K562 (cell line): ENCODE measurements at regions not wholly inside any gene's neighbourhood (a gene's known extent, or its start where the extent isn't known, plus 50 kb on each side); places are given as distances from the start of the nearest gene placed in this dataset.

Experiments
- ELF1 ChIP-seq: fragments of 200-800 bp; sonication (Bioruptor generic); IDR thresholded peaks from 2 replicates; pipeline ENCODE4 v1.6.1; 2016; ENCODE audit warnings: missing genetic modification characterization, missing compliant biosample characterization
- HDGF ChIP-seq: fragments of 450-650 bp; IDR thresholded peaks from 2 replicates; pipeline ENCODE4 v1.6.1; 2016
- PHF20 ChIP-seq: fragments of 450-650 bp; IDR thresholded peaks from 2 replicates; pipeline ENCODE4 v1.6.1; 2018; ENCODE audit not compliant: partially characterized antibody
- RERE ChIP-seq: sonication (generic); formaldehyde crosslinking; IDR thresholded peaks from 2 replicates; pipeline ENCODE4 v1.8.0; 2023; ENCODE audit warnings: missing genetic modification reagents, mild to moderate bottlenecking, borderline replicate concordance
- YY1 ChIP-seq, 3 experiments: IDR thresholded peaks; 2 replicates each; pipeline ENCODE4 v1.6.1; 2011; ENCODE audit warnings: low read length in 2 of 3, mild to moderate bottlenecking in 2 of 3, moderate library complexity in 2 of 3, borderline replicate concordance in 1 of 3, control low read depth in 1 of 3, low read depth in 1 of 3; ENCODE audit not compliant: insufficient read depth in 3 of 3, insufficient replicate concordance in 2 of 3, control insufficient read depth in 1 of 3, insufficient read length in 1 of 3; ENCODE audit errors: extremely low read depth in 1 of 3
- ZFP91 ChIP-seq: sonication (generic); formaldehyde crosslinking; IDR thresholded peaks from 2 replicates; pipeline ENCODE4 v1.8.0; 2022; ENCODE audit warnings: mild to moderate bottlenecking, missing genetic modification reagents
- TF ChIP-seq, protein P1 (sequence below): sonication (generic); formaldehyde crosslinking; IDR thresholded peaks from 2 replicates; pipeline ENCODE4 v1.9.0; 2022; ENCODE audit warnings: mild to moderate bottlenecking, missing genetic modification reagents
- TF ChIP-seq, protein P2 (sequence below): sonication (generic); formaldehyde crosslinking; IDR thresholded peaks from 2 replicates; pipeline ENCODE4 v1.8.0; 2023; ENCODE audit warnings: mild to moderate bottlenecking, missing genetic modification reagents

GRCh38 chr14:27008187-27008586 is 410.4 kb upstream of the NOVA1 start (continued):
- no peak for TF ChIP-seq ELF1 (tag)
- no peak for TF ChIP-seq PHF20
- TF ChIP-seq RERE, result no peak
- TF ChIP-seq, protein P1, sequence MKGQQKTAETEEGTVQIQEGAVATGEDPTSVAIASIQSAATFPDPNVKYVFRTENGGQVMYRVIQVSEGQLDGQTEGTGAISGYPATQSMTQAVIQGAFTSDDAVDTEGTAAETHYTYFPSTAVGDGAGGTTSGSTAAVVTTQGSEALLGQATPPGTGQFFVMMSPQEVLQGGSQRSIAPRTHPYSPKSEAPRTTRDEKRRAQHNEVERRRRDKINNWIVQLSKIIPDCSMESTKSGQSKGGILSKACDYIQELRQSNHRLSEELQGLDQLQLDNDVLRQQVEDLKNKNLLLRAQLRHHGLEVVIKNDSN (CRISPR knock-in tag), result no peak
- no peak for TF ChIP-seq YY1 (IDR thresholded peaks at IDR 0.05; ENCODE audit: borderline replicate concordance in 1 of 3, control insufficient read depth in 1 of 3, extremely low read depth in 1 of 3, insufficient read depth in 3 of 3, insufficient read length in 1 of 3, insufficient replicate concordance in 2 of 3, low read depth in 1 of 3, low read length in 2 of 3)
- no peak for TF ChIP-seq HDGF
- no peak for TF ChIP-seq ZFP91 (CRISPR knock-in tag)
- TF ChIP-seq, protein P2, sequence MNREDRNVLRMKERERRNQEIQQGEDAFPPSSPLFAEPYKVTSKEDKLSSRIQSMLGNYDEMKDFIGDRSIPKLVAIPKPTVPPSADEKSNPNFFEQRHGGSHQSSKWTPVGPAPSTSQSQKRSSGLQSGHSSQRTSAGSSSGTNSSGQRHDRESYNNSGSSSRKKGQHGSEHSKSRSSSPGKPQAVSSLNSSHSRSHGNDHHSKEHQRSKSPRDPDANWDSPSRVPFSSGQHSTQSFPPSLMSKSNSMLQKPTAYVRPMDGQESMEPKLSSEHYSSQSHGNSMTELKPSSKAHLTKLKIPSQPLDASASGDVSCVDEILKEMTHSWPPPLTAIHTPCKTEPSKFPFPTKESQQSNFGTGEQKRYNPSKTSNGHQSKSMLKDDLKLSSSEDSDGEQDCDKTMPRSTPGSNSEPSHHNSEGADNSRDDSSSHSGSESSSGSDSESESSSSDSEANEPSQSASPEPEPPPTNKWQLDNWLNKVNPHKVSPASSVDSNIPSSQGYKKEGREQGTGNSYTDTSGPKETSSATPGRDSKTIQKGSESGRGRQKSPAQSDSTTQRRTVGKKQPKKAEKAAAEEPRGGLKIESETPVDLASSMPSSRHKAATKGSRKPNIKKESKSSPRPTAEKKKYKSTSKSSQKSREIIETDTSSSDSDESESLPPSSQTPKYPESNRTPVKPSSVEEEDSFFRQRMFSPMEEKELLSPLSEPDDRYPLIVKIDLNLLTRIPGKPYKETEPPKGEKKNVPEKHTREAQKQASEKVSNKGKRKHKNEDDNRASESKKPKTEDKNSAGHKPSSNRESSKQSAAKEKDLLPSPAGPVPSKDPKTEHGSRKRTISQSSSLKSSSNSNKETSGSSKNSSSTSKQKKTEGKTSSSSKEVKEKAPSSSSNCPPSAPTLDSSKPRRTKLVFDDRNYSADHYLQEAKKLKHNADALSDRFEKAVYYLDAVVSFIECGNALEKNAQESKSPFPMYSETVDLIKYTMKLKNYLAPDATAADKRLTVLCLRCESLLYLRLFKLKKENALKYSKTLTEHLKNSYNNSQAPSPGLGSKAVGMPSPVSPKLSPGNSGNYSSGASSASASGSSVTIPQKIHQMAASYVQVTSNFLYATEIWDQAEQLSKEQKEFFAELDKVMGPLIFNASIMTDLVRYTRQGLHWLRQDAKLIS (CRISPR knock-in tag), result no peak
